ENCODE measurements at regions not wholly inside any gene's neighbourhood (a gene's known extent, or its start where the extent isn't known, plus 50 kb on each side); places are given as distances from the start of the nearest gene placed in this dataset.
A peak's percentile ranks its signal among the peaks of the same experiment; 100 is the strongest.

GRCh38 chr12:89020689-89021088 lies 331.6 kb downstream of the DUSP6 start:
- Histone ChIP-seq H3K4me2 (no peak overlapping the region), H3K9me3 (no peaks in the 10 kb centered on the region), H3K36me3 (replicated peaks in 1 of 2; ENCODE audit: control insufficient read depth in 1 of 2, insufficient read depth in 2 of 2, low read length in 1 of 2) (no peaks in the 10 kb centered on the region), H4K20me1 (ENCODE audit: insufficient read depth) (no peaks in the 10 kb centered on the region), H3K9me2 (no peaks in the 10 kb centered on the region), H3F3A (replicated peaks; ENCODE audit: insufficient read depth) (peaks cover 4% of the 10 kb centered on the region), H3K4me3 (ENCODE audit: low read depth in 2 of 2, low read length in 1 of 2) (no peak overlapping the region), H2AFZ (ENCODE audit: low read depth) (no peak overlapping the region), H3K4me1 (ENCODE audit: control insufficient read depth in 1 of 2, insufficient read depth in 2 of 2, low read depth in 1 of 2, low read length in 1 of 2) (no peaks in the 10 kb centered on the region; a peak in 2 of 4 replicates), H3K9ac (no peak overlapping the region), H3K79me2 (ENCODE audit: insufficient read depth) (no peaks in the 10 kb centered on the region), H3K27ac (ENCODE audit: low read depth in 2 of 2, low read length in 1 of 2) (no peak overlapping the region), H3K27me3 (ENCODE audit: insufficient read depth) (no peaks in the 10 kb centered on the region)
- TF ChIP-seq TCF12 (IDR thresholded peaks at IDR 0.05) (no peak), RAD21 (IDR thresholded peaks at IDR 0.05; ENCODE audit: low read length) (no peak)
- ChIA-PET POLR2A (no interaction called here), CTCF (interaction anchor here (1.8 to 9.7 kb wide), 5 partner anchors 11 to 506 kb away, joined by 9 to 235 read pairs (median 14); partner anchors contain the start of genes GALNT4 and POC1B)
- DNase-seq, result no peak
- 99% methylated on average over 6 of the region's 6 CpGs for WGBS (ENCODE audit: low lambda C conversion rate)

- Histone ChIP-seq H3K27me3 (ENCODE audit: insufficient read depth) (no peaks in the 10 kb centered on the region), H3K9me3 (no peaks in the 10 kb centered on the region), H3F3A (replicated peaks; ENCODE audit: insufficient read depth) (peaks cover 4% of the 10 kb centered on the region), H3K9ac (0 out of 2 replicates have a peak overlapping the region, but pooled peaks have one; percentile 26), H3K4me1 (ENCODE audit: control insufficient read depth in 1 of 2, insufficient read depth in 2 of 2, low read depth in 1 of 2, low read length in 1 of 2) (no peaks in the 10 kb centered on the region; a peak in 2 of 4 replicates), H3K9me2 (no peaks in the 10 kb centered on the region), H2AFZ (ENCODE audit: low read depth) (peak overlapping the region; percentile 66; the same call in 1 of the 2 replicates), H4K20me1 (ENCODE audit: insufficient read depth) (no peaks in the 10 kb centered on the region), H3K27ac (ENCODE audit: low read depth in 2 of 2, low read length in 1 of 2) (no peak overlapping the region), H3K4me2 (peak overlapping the region; percentile 70; the same call in 1 of the 2 replicates), H3K79me2 (ENCODE audit: insufficient read depth) (no peaks in the 10 kb centered on the region), H3K36me3 (replicated peaks in 1 of 2; ENCODE audit: control insufficient read depth in 1 of 2, insufficient read depth in 2 of 2, low read length in 1 of 2) (no peaks in the 10 kb centered on the region), H3K4me3 (ENCODE audit: low read depth in 2 of 2, low read length in 1 of 2) (no peak overlapping the region; a peak in 1 of 4 replicates)
- TF ChIP-seq CTCF (IDR thresholded peaks at IDR 0.05), result no peak
- no peak for TF ChIP-seq EZH2phosphoT487 (IDR thresholded peaks at IDR 0.05; ENCODE audit: borderline replicate concordance, low read depth)
- TF ChIP-seq MAX (IDR thresholded peaks at IDR 0.05; ENCODE audit: low read depth), result no peak
- TF ChIP-seq SMC3 (IDR thresholded peaks at IDR 0.05; ENCODE audit: low read depth, low read length), result no peak
- no peak for TF ChIP-seq GABPA (IDR thresholded peaks at IDR 0.05; ENCODE audit: low read depth)
- TF ChIP-seq RXRA (IDR thresholded peaks at IDR 0.05; ENCODE audit: borderline replicate concordance, low read depth), result no peak
- no peak for TF ChIP-seq USF1 (IDR thresholded peaks at IDR 0.05; ENCODE audit: borderline replicate concordance, low read depth)
- TF ChIP-seq RCOR1 (IDR thresholded peaks at IDR 0.05; ENCODE audit: low read length), result no peak
- TF ChIP-seq FOXJ3 (CRISPR knock-in tag; IDR thresholded peaks at IDR 0.05), result no peak
- TF ChIP-seq FOXM1 (IDR thresholded peaks at IDR 0.05; ENCODE audit: low read depth), result no peak
- DNase-seq, result peak; percentile 2
- ChIA-PET CTCF (interaction anchor here (0.6 to 9.7 kb wide), 19 partner anchors 9 to 524 kb away, joined by 3 to 235 read pairs (median 5); partner anchors contain the start of genes GALNT4 and POC1B), POLR2A (interaction anchor here (1.4 kb wide), 1 partner anchor 333 kb away, joined by 5 read pairs; the partner anchor contains the start of gene DUSP6)
These were observed 332.2 kb downstream of the DUSP6 start for GRCh38 chr12:89020121-89020480.
